CD14-positive monocyte (primary cell): ENCODE measurements at regions not wholly inside any gene's neighbourhood (a gene's known extent, or its start where the extent isn't known, plus 50 kb on each side); places are given as distances from the start of the nearest gene placed in this dataset.
"Not testable (repeated sequence)": the region's sequence is repeated elsewhere in the genome, so short reads cannot be mapped to it uniquely, and the experiment has no call there.

ENCODE experiments used
- DNase-seq, 3 donors: peaks; one replicate each; pipeline ENCODE4 v3.0.0-alpha.2; 2011 to 2022
- H2AFZ ChIP-seq: 2 replicates; pipeline ENCODE4 v1.6.0; 2012; ENCODE audit warnings: mild to moderate bottlenecking, low read depth, low read length, inconsistent platforms; ENCODE audit not compliant: insufficient read depth, poor library complexity, severe bottlenecking
- H3K27ac ChIP-seq, 2 donors: 1 replicate in 1 of 2; 2 replicates in 1 of 2; pipeline ENCODE4 v1.5.1; 2012 to 2013; ENCODE audit warnings: low read length in 2 of 2, control low read depth in 1 of 2, inconsistent platforms in 1 of 2, low read depth in 1 of 2, mild to moderate bottlenecking in 1 of 2
- H3K27me3 ChIP-seq, 2 donors: one replicate each; pipeline versions ENCODE4 v1.6.0 to v1.6.1; 2011 to 2013; ENCODE audit warnings: low read length in 2 of 2; ENCODE audit not compliant: control insufficient read depth in 2 of 2, insufficient read depth in 2 of 2
- H3K36me3 ChIP-seq, 2 donors: replicated peaks in 1 of 2; 1 replicate in 1 of 2; 2 replicates in 1 of 2; pipeline versions ENCODE4 v1.5.1 to v1.6.1; 2012 to 2013; ENCODE audit warnings: low read length in 2 of 2, control low read depth in 1 of 2, inconsistent platforms in 1 of 2, mild to moderate bottlenecking in 1 of 2; ENCODE audit not compliant: insufficient read depth in 2 of 2, control insufficient read depth in 1 of 2
- H3K4me1 ChIP-seq, 2 donors: 1 replicate in 1 of 2; 2 replicates in 1 of 2; pipeline versions ENCODE4 v1.5.1 to v1.6.1; 2012 to 2013; ENCODE audit warnings: low read length in 2 of 2, control low read depth in 1 of 2, inconsistent platforms in 1 of 2, mild to moderate bottlenecking in 1 of 2, moderate library complexity in 1 of 2; ENCODE audit not compliant: insufficient read depth in 2 of 2, control insufficient read depth in 1 of 2
- H3K4me2 ChIP-seq: replicated peaks from 2 replicates; pipeline ENCODE3; 2012; ENCODE audit warnings: low read length, moderate library complexity, mild to moderate bottlenecking; ENCODE audit not compliant: poor library complexity, severe bottlenecking; ENCODE audit errors: extremely low read depth
- H3K4me3 ChIP-seq, 3 experiments: fragments of 200-600 bp in 1 of 3; sonication (generic) in 1 of 3; replicated peaks in 1 of 3; 1 replicate in 2 of 3; 2 replicates in 1 of 3; pipeline ENCODE4 v1.5.1; 2011 to 2013; ENCODE audit warnings: low read length in 3 of 3, mild to moderate bottlenecking in 3 of 3, control low read depth in 2 of 3, low read depth in 2 of 3, inconsistent platforms in 1 of 3, moderate library complexity in 1 of 3
- H3K79me2 ChIP-seq: 2 replicates; pipeline ENCODE4 v1.6.0; 2012; ENCODE audit warnings: mild to moderate bottlenecking, control low read depth, inconsistent platforms, low read length, moderate library complexity; ENCODE audit not compliant: insufficient read depth
- H3K9ac ChIP-seq: 2 replicates; pipeline ENCODE4 v1.6.0; 2017; ENCODE audit warnings: low read length, mild to moderate bottlenecking; ENCODE audit not compliant: insufficient read depth, poor library complexity, severe bottlenecking
- H3K9me3 ChIP-seq, 2 donors: replicated peaks in 1 of 2; 1 replicate in 1 of 2; 2 replicates in 1 of 2; pipeline versions ENCODE4 v1.5.1 to v1.6.1; 2012 to 2013; ENCODE audit warnings: low read length in 2 of 2, control low read depth in 1 of 2; ENCODE audit not compliant: control insufficient read depth in 1 of 2, insufficient read depth in 1 of 2
- H4K20me1 ChIP-seq: 2 replicates; pipeline ENCODE4 v1.6.0; 2012; ENCODE audit warnings: mild to moderate bottlenecking, low read length, control low read depth, moderate library complexity; ENCODE audit not compliant: insufficient read depth
- H3K27ac Mint-ChIP-seq, 7 donors: one replicate each; pipeline ENCODE4 v1.8.0; 2020; ENCODE audit warnings: mild to moderate bottlenecking in 7 of 7, mixed read lengths in 7 of 7, moderate library complexity in 6 of 7, inconsistent platforms in 2 of 7
- H3K27me3 Mint-ChIP-seq, 3 donors: one replicate each; pipeline ENCODE4 v1.8.0; 2021 to 2022; ENCODE audit warnings: low read depth in 3 of 3, mild to moderate bottlenecking in 3 of 3, mixed read lengths in 3 of 3, moderate library complexity in 3 of 3, inconsistent platforms in 1 of 3
- H3K36me3 Mint-ChIP-seq, 2 donors: one replicate each; pipeline ENCODE4 v1.8.0; 2020; ENCODE audit warnings: mixed read lengths in 2 of 2, inconsistent platforms in 1 of 2, mild to moderate bottlenecking in 1 of 2
- H3K4me1 Mint-ChIP-seq: one replicate; pipeline ENCODE4 v1.8.0; 2020; ENCODE audit warnings: mild to moderate bottlenecking, mixed read lengths
- H3K4me3 Mint-ChIP-seq, 2 donors: one replicate each; pipeline ENCODE4 v1.8.0; 2020; ENCODE audit warnings: mild to moderate bottlenecking in 2 of 2, mixed read lengths in 2 of 2, moderate library complexity in 1 of 2
- H3K9me3 Mint-ChIP-seq, 7 donors: one replicate each; pipeline ENCODE4 v1.8.0; 2020 to 2022; ENCODE audit warnings: mixed read lengths in 7 of 7, mild to moderate bottlenecking in 6 of 7, moderate library complexity in 6 of 7, inconsistent platforms in 2 of 7
- WGBS: methylation state at CpG from one replicate; pipeline ENCODE4 v1.1.5; 2013; ENCODE audit warnings: missing lambda C conversion rate; ENCODE audit not compliant: insufficient coverage; 5-methylcytosine and 5-hydroxymethylcytosine counted together
- intact Hi-C, 2 donors: fragments of 100-400 bp; cut with micrococcal nuclease; formaldehyde crosslinking; loops; one replicate each; pipeline versions ENCODE4 v1.15.0 to v1.15.1; 2023

- H3K4me2 ChIP-seq, H3K9me3 ChIP-seq, intact Hi-C loops, H3K27ac Mint-ChIP-seq, H4K20me1 ChIP-seq, H3K36me3 ChIP-seq, H3K9ac ChIP-seq, H3K9me3 Mint-ChIP-seq, H3K79me2 ChIP-seq, H3K4me1 Mint-ChIP-seq, H3K4me3 ChIP-seq, H3K27me3 ChIP-seq, H3K4me3 Mint-ChIP-seq, H3K27me3 Mint-ChIP-seq, H3K36me3 Mint-ChIP-seq, H2AFZ ChIP-seq, DNase-seq, H3K4me1 ChIP-seq, H3K27ac ChIP-seq: not testable (repeated sequence)
- WGBS: 88% methylated on average over 4 of the region's 8 CpGs
Measured at GRCh38 chr16:88159897-88160335, 208.7 kb downstream of the BANP start.

- WGBS: 87% methylated on average over 9 of the region's 13 CpGs
- H3K36me3 Mint-ChIP-seq: not testable (repeated sequence)
Measured at GRCh38 chr16:88161191-88161590, 210.0 kb downstream of the BANP start.

GRCh38 chr16:88161623-88162275 lies 210.5 kb downstream of the BANP start:
- H3K4me2 ChIP-seq, H3K36me3 ChIP-seq, H3K4me1 ChIP-seq, H3K36me3 Mint-ChIP-seq, H3K4me3 Mint-ChIP-seq, H4K20me1 ChIP-seq, H3K27ac ChIP-seq, H3K27me3 ChIP-seq, H3K79me2 ChIP-seq, H3K9me3 ChIP-seq, H3K27ac Mint-ChIP-seq, H3K4me3 ChIP-seq, H3K9me3 Mint-ChIP-seq, H2AFZ ChIP-seq, H3K4me1 Mint-ChIP-seq, intact Hi-C loops, DNase-seq, H3K9ac ChIP-seq: not testable (repeated sequence)
- H3K27me3 Mint-ChIP-seq: peaks cover 1 to 11% (median 5%) of the 10 kb centered on the region in 3 donors
- WGBS: 90% methylated on average over 2 of the region's 10 CpGs

More at GRCh38 chr16:88161191-88161590, 210.0 kb downstream of the BANP start:
- DNase-seq, H3K4me3 ChIP-seq, H3K36me3 ChIP-seq, intact Hi-C loops, H3K27ac Mint-ChIP-seq, H3K9me3 Mint-ChIP-seq, H3K4me3 Mint-ChIP-seq, H3K4me2 ChIP-seq, H3K4me1 Mint-ChIP-seq, H2AFZ ChIP-seq, H3K9ac ChIP-seq, H3K4me1 ChIP-seq, H3K27me3 ChIP-seq, H3K9me3 ChIP-seq, H3K27ac ChIP-seq, H4K20me1 ChIP-seq, H3K79me2 ChIP-seq: not testable (repeated sequence)
- peaks cover 1 to 11% (median 5%) of the 10 kb centered on the region in 3 donors for H3K27me3 Mint-ChIP-seq

GRCh38 chr16:88162778-88163177 lies 211.5 kb downstream of the BANP start:
- H3K9me3 Mint-ChIP-seq, H3K4me3 Mint-ChIP-seq, H3K4me1 ChIP-seq, H4K20me1 ChIP-seq, H3K36me3 ChIP-seq, H3K9ac ChIP-seq, DNase-seq, H3K4me1 Mint-ChIP-seq, H3K27ac ChIP-seq, H3K27me3 ChIP-seq, H3K27ac Mint-ChIP-seq, H3K4me3 ChIP-seq, H3K4me2 ChIP-seq, H2AFZ ChIP-seq, intact Hi-C loops, H3K9me3 ChIP-seq, H3K79me2 ChIP-seq, H3K36me3 Mint-ChIP-seq: not testable (repeated sequence)
- H3K27me3 Mint-ChIP-seq: peaks cover 1 to 11% (median 9%) of the 10 kb centered on the region in 3 donors
- no CpG with 5 or more reads among the region's 2 CpGs for WGBS
